Body of pancreas (tissue), 4 donors: ENCODE measurements at regions not wholly inside any gene's neighbourhood (a gene's known extent, or its start where the extent isn't known, plus 50 kb on each side); places are given as distances from the start of the nearest gene placed in this dataset.

Experiments used
- CTCF ChIP-seq, 7 experiments: fragments of 450-650 bp in 4 of 7; fragments of 200-600 bp in 3 of 7; sonication (generic) in 3 of 7; IDR thresholded peaks; one replicate each; pipeline ENCODE4 v1.5.1; 2016 to 2019; ENCODE audit warnings: antibody characterized with exemption in 7 of 7
- POLR2A ChIP-seq, 3 donors: fragments of 450-650 bp; IDR thresholded peaks; one replicate each; pipeline ENCODE4 v1.6.1; 2016; ENCODE audit warnings: antibody characterized with exemption in 3 of 3, mild to moderate bottlenecking in 2 of 3

- TF ChIP-seq CTCF (IDR thresholded peaks at IDR 0.05) = no peak
- no peak for TF ChIP-seq POLR2A (IDR thresholded peaks at IDR 0.05)
These were observed 925.5 kb downstream of the LRFN5 start for GRCh38 chr14:42532194-42532593.
